H9 (cell line): ENCODE measurements at regions not wholly inside any gene's neighbourhood (a gene's known extent, or its start where the extent isn't known, plus 50 kb on each side); places are given as distances from the start of the nearest gene placed in this dataset.

Source experiments
- DNase-seq: peaks from one replicate; pipeline ENCODE4 v3.0.0-alpha.2; 2017
- H2AFZ ChIP-seq: one replicate; pipeline ENCODE4 v1.6.1; 2013; ENCODE audit warnings: mild to moderate bottlenecking, low read length, control low read depth, moderate library complexity
- H2AK5ac ChIP-seq: 2 replicates; pipeline ENCODE4 v1.6.1; 2013; ENCODE audit warnings: low read length, control low read depth, mixed read lengths; ENCODE audit not compliant: insufficient read length
- H2BK120ac ChIP-seq: one replicate; pipeline ENCODE4 v1.6.1; 2013; ENCODE audit warnings: low read depth, mild to moderate bottlenecking, low read length, control low read depth, inconsistent platforms; ENCODE audit not compliant: poor library complexity, severe bottlenecking
- H2BK12ac ChIP-seq: 2 replicates; pipeline ENCODE4 v1.6.1; 2013; ENCODE audit warnings: low read length, control low read depth, mixed read lengths, low read depth; ENCODE audit not compliant: insufficient read length
- H2BK15ac ChIP-seq: 2 replicates; pipeline ENCODE4 v1.6.1; 2013; ENCODE audit warnings: low read depth, low read length, control low read depth
- H2BK20ac ChIP-seq: one replicate; pipeline ENCODE4 v1.6.1; 2013; ENCODE audit warnings: low read depth, mild to moderate bottlenecking, low read length, control low read depth, inconsistent platforms; ENCODE audit not compliant: poor library complexity, severe bottlenecking
- H2BK5ac ChIP-seq: 2 replicates; pipeline ENCODE4 v1.6.1; 2013; ENCODE audit warnings: low read length, control low read depth, mixed read lengths; ENCODE audit not compliant: insufficient read length
- H3K14ac ChIP-seq: 2 replicates; pipeline ENCODE4 v1.6.1; 2013; ENCODE audit warnings: low read length, control low read depth; ENCODE audit not compliant: insufficient read depth
- H3K18ac ChIP-seq: 2 replicates; pipeline ENCODE4 v1.6.1; 2013; ENCODE audit warnings: low read depth, mild to moderate bottlenecking, mixed read lengths, low read length, control low read depth; ENCODE audit not compliant: insufficient read length
- H3K23ac ChIP-seq: 2 replicates; pipeline ENCODE4 v1.6.1; 2013; ENCODE audit warnings: low read length, control low read depth, mixed read lengths, low read depth; ENCODE audit not compliant: insufficient read length
- H3K23me2 ChIP-seq: 2 replicates; pipeline ENCODE4 v1.6.1; 2013; ENCODE audit warnings: low read depth, mild to moderate bottlenecking, mixed read lengths, low read length, control low read depth; ENCODE audit not compliant: insufficient read length, poor library complexity, severe bottlenecking
- H3K27ac ChIP-seq: 2 replicates; pipeline ENCODE4 v1.5.1; 2013; ENCODE audit warnings: low read length, control low read depth, mixed read lengths, low read depth; ENCODE audit not compliant: insufficient read length
- H3K27me3 ChIP-seq: 2 replicates; pipeline ENCODE4 v1.6.1; 2013; ENCODE audit warnings: low read length, control low read depth, inconsistent platforms; ENCODE audit not compliant: insufficient read depth
- H3K4ac ChIP-seq: 2 replicates; pipeline ENCODE4 v1.6.1; 2013; ENCODE audit warnings: low read depth, mild to moderate bottlenecking, control low read depth, inconsistent platforms, low read length, moderate library complexity
- H3K4me1 ChIP-seq: 2 replicates; pipeline ENCODE4 v1.6.1; 2013; ENCODE audit warnings: low read length, control low read depth, inconsistent platforms; ENCODE audit not compliant: insufficient read depth
- H3K4me2 ChIP-seq: 2 replicates; pipeline ENCODE4 v1.6.1; 2013; ENCODE audit warnings: low read length, control low read depth, mixed read lengths; ENCODE audit not compliant: insufficient read length, insufficient read depth
- H3K56ac ChIP-seq: 2 replicates; pipeline ENCODE4 v1.6.1; 2013; ENCODE audit warnings: low read depth, mild to moderate bottlenecking, mixed read lengths, low read length, control low read depth; ENCODE audit not compliant: insufficient read length
- H3K79me1 ChIP-seq: 2 replicates; pipeline ENCODE4 v1.6.1; 2013; ENCODE audit warnings: low read depth, mild to moderate bottlenecking, moderate library complexity, low read length, control low read depth, inconsistent platforms; ENCODE audit not compliant: insufficient read depth, poor library complexity, severe bottlenecking
- H3K79me2 ChIP-seq: 2 replicates; pipeline ENCODE4 v1.6.1; 2013; ENCODE audit warnings: low read length, control low read depth, inconsistent platforms; ENCODE audit not compliant: insufficient read depth
- H3K9ac ChIP-seq: 2 replicates; pipeline ENCODE4 v1.6.1; 2013; ENCODE audit warnings: low read length, control low read depth, mixed read lengths; ENCODE audit not compliant: insufficient read length; ENCODE audit errors: extremely low read depth
- H3K9me3 ChIP-seq: one replicate; pipeline ENCODE4 v1.6.1; 2013; ENCODE audit warnings: low read depth, low read length, inconsistent platforms; ENCODE audit not compliant: control insufficient read depth
- H3T11ph ChIP-seq: one replicate; pipeline ENCODE4 v1.6.1; 2013; ENCODE audit warnings: mild to moderate bottlenecking, low read length, control low read depth, inconsistent platforms
- H4K20me1 ChIP-seq: one replicate; pipeline ENCODE4 v1.6.1; 2013; ENCODE audit not compliant: control insufficient read depth, insufficient read length, insufficient read depth
- H4K5ac ChIP-seq: 2 replicates; pipeline ENCODE4 v1.6.1; 2013; ENCODE audit warnings: low read depth, mild to moderate bottlenecking, mixed read lengths, low read length, control low read depth; ENCODE audit not compliant: insufficient read length
- H4K8ac ChIP-seq: replicated peaks from 2 replicates; pipeline ENCODE4 v1.6.1; 2013; ENCODE audit warnings: low read length, control low read depth, mixed read lengths, low read depth; ENCODE audit not compliant: insufficient read length
- H4K91ac ChIP-seq: 2 replicates; pipeline ENCODE4 v1.6.1; 2013; ENCODE audit warnings: low read depth, mild to moderate bottlenecking, moderate library complexity, mixed read lengths, low read length, control low read depth; ENCODE audit not compliant: insufficient read length
- H3K27ac Mint-ChIP-seq, 3 experiments: 2 replicates in 2 of 3; 3 replicates in 1 of 3; pipeline ENCODE4 v1.8.0; 2020 to 2021; ENCODE audit warnings: mixed read lengths in 3 of 3, mild to moderate bottlenecking in 1 of 3, moderate library complexity in 1 of 3
- H3K27me3 Mint-ChIP-seq: 2 replicates; pipeline ENCODE4 v1.8.0; 2021; ENCODE audit warnings: low read depth, mild to moderate bottlenecking, moderate library complexity, mixed read lengths
- H3K36me3 Mint-ChIP-seq, 3 experiments: 2 replicates in 2 of 3; 3 replicates in 1 of 3; pipeline ENCODE4 v1.8.0; 2020 to 2021; ENCODE audit warnings: low read depth in 3 of 3, mixed read lengths in 3 of 3; ENCODE audit not compliant: insufficient read depth in 1 of 3
- H3K4me1 Mint-ChIP-seq, 2 experiments: 2 replicates each; pipeline ENCODE4 v1.8.0; 2020; ENCODE audit warnings: mixed read lengths in 2 of 2
- H3K4me3 Mint-ChIP-seq, 2 experiments: 2 replicates in 1 of 2; 3 replicates in 1 of 2; pipeline ENCODE4 v1.8.0; 2020 to 2021; ENCODE audit warnings: mild to moderate bottlenecking in 2 of 2, mixed read lengths in 2 of 2, moderate library complexity in 1 of 2
- H3K9me3 Mint-ChIP-seq, 2 experiments: 2 replicates in 1 of 2; 3 replicates in 1 of 2; pipeline ENCODE4 v1.8.0; 2020; ENCODE audit warnings: mild to moderate bottlenecking in 2 of 2, mixed read lengths in 2 of 2, moderate library complexity in 1 of 2
- CTCF ChIP-seq: fragments of 200-600 bp; sonication (generic); conservative IDR thresholded peaks from 3 replicates; pipeline ENCODE4 v1.8.0; 2021; ENCODE audit warnings: antibody characterized with exemption, mild to moderate bottlenecking
- WGBS: extraction: QIAGEN DNeasy Blood & Tissue Kit; methylation state at CpG from one replicate; pipeline ENCODE4 v1.1.7; 2013; ENCODE audit warnings: missing lambda C conversion rate, low lambda C conversion rate, mixed read lengths; ENCODE audit not compliant: insufficient read length; ENCODE audit errors: extremely low coverage; 5-methylcytosine and 5-hydroxymethylcytosine counted together

- H4K20me1 ChIP-seq: no peaks in the 10 kb centered on the region
- Mint-ChIP-seq H3K4me1 (no peaks in the 10 kb centered on the region), H3K4me3 (no peak overlapping the region), H3K27me3 (no peaks in the 10 kb centered on the region), H3K9me3 (no peaks in the 10 kb centered on the region), H3K36me3 (no peaks in the 10 kb centered on the region), H3K27ac (no peak overlapping the region)
- no peak overlapping the region for H3K4me2 ChIP-seq
- no peaks in the 10 kb centered on the region for H3K9me3 ChIP-seq
- H3K56ac ChIP-seq: no peak overlapping the region
- H3K4me1 ChIP-seq: no peaks in the 10 kb centered on the region
- no peak overlapping the region for H3K14ac ChIP-seq
- no peak overlapping the region for H2BK120ac ChIP-seq
- no peak overlapping the region for H4K8ac ChIP-seq
- H2AK5ac ChIP-seq: no peak overlapping the region
- H3K27me3 ChIP-seq: no peaks in the 10 kb centered on the region
- H3K23me2 ChIP-seq: no peaks in the 10 kb centered on the region
- no peak overlapping the region for H4K5ac ChIP-seq
- H2BK15ac ChIP-seq: no peak overlapping the region
- H3T11ph ChIP-seq: no peak overlapping the region
- H3K18ac ChIP-seq: no peak overlapping the region
- no peak overlapping the region for H3K4ac ChIP-seq
- no CpG with 5 or more reads among the region's 1 CpG for WGBS
- no peak overlapping the region for H3K27ac ChIP-seq
- no peak overlapping the region for H3K23ac ChIP-seq
- H2AFZ ChIP-seq: no peak overlapping the region
- no peak overlapping the region for H2BK5ac ChIP-seq
- TF ChIP-seq CTCF: peak; percentile 57
- no peaks in the 10 kb centered on the region for H3K79me2 ChIP-seq
- H2BK20ac ChIP-seq: no peak overlapping the region
- no peaks in the 10 kb centered on the region for H3K79me1 ChIP-seq
- DNase-seq: no peak
- no peak overlapping the region for H4K91ac ChIP-seq
- no peak overlapping the region for H2BK12ac ChIP-seq
- H3K9ac ChIP-seq: no peak overlapping the region
These were observed 335.7 kb upstream of the FSTL5 start for GRCh38 chr4:162499478-162499877.
